H9 (cell line): ENCODE measurements at regions not wholly inside any gene's neighbourhood (a gene's known extent, or its start where the extent isn't known, plus 50 kb on each side); places are given as distances from the start of the nearest gene placed in this dataset.

Experiments
- DNase-seq: peaks from one replicate; pipeline ENCODE4 v3.0.0-alpha.2; 2017
- H2AFZ ChIP-seq: one replicate; pipeline ENCODE4 v1.6.1; 2013; ENCODE audit warnings: mild to moderate bottlenecking, low read length, control low read depth, moderate library complexity
- H2AK5ac ChIP-seq: 2 replicates; pipeline ENCODE4 v1.6.1; 2013; ENCODE audit warnings: low read length, control low read depth, mixed read lengths; ENCODE audit not compliant: insufficient read length
- H2BK120ac ChIP-seq: one replicate; pipeline ENCODE4 v1.6.1; 2013; ENCODE audit warnings: low read depth, mild to moderate bottlenecking, low read length, control low read depth, inconsistent platforms; ENCODE audit not compliant: poor library complexity, severe bottlenecking
- H2BK12ac ChIP-seq: 2 replicates; pipeline ENCODE4 v1.6.1; 2013; ENCODE audit warnings: low read length, control low read depth, mixed read lengths, low read depth; ENCODE audit not compliant: insufficient read length
- H2BK15ac ChIP-seq: 2 replicates; pipeline ENCODE4 v1.6.1; 2013; ENCODE audit warnings: low read depth, low read length, control low read depth
- H2BK20ac ChIP-seq: one replicate; pipeline ENCODE4 v1.6.1; 2013; ENCODE audit warnings: low read depth, mild to moderate bottlenecking, low read length, control low read depth, inconsistent platforms; ENCODE audit not compliant: poor library complexity, severe bottlenecking
- H2BK5ac ChIP-seq: 2 replicates; pipeline ENCODE4 v1.6.1; 2013; ENCODE audit warnings: low read length, control low read depth, mixed read lengths; ENCODE audit not compliant: insufficient read length
- H3K14ac ChIP-seq: 2 replicates; pipeline ENCODE4 v1.6.1; 2013; ENCODE audit warnings: low read length, control low read depth; ENCODE audit not compliant: insufficient read depth
- H3K18ac ChIP-seq: 2 replicates; pipeline ENCODE4 v1.6.1; 2013; ENCODE audit warnings: low read depth, mild to moderate bottlenecking, mixed read lengths, low read length, control low read depth; ENCODE audit not compliant: insufficient read length
- H3K23ac ChIP-seq: 2 replicates; pipeline ENCODE4 v1.6.1; 2013; ENCODE audit warnings: low read length, control low read depth, mixed read lengths, low read depth; ENCODE audit not compliant: insufficient read length
- H3K23me2 ChIP-seq: 2 replicates; pipeline ENCODE4 v1.6.1; 2013; ENCODE audit warnings: low read depth, mild to moderate bottlenecking, mixed read lengths, low read length, control low read depth; ENCODE audit not compliant: insufficient read length, poor library complexity, severe bottlenecking
- H3K27ac ChIP-seq: 2 replicates; pipeline ENCODE4 v1.5.1; 2013; ENCODE audit warnings: low read length, control low read depth, mixed read lengths, low read depth; ENCODE audit not compliant: insufficient read length
- H3K27me3 ChIP-seq: 2 replicates; pipeline ENCODE4 v1.6.1; 2013; ENCODE audit warnings: low read length, control low read depth, inconsistent platforms; ENCODE audit not compliant: insufficient read depth
- H3K4ac ChIP-seq: 2 replicates; pipeline ENCODE4 v1.6.1; 2013; ENCODE audit warnings: low read depth, mild to moderate bottlenecking, control low read depth, inconsistent platforms, low read length, moderate library complexity
- H3K4me1 ChIP-seq: 2 replicates; pipeline ENCODE4 v1.6.1; 2013; ENCODE audit warnings: low read length, control low read depth, inconsistent platforms; ENCODE audit not compliant: insufficient read depth
- H3K4me2 ChIP-seq: 2 replicates; pipeline ENCODE4 v1.6.1; 2013; ENCODE audit warnings: low read length, control low read depth, mixed read lengths; ENCODE audit not compliant: insufficient read length, insufficient read depth
- H3K56ac ChIP-seq: 2 replicates; pipeline ENCODE4 v1.6.1; 2013; ENCODE audit warnings: low read depth, mild to moderate bottlenecking, mixed read lengths, low read length, control low read depth; ENCODE audit not compliant: insufficient read length
- H3K79me1 ChIP-seq: 2 replicates; pipeline ENCODE4 v1.6.1; 2013; ENCODE audit warnings: low read depth, mild to moderate bottlenecking, moderate library complexity, low read length, control low read depth, inconsistent platforms; ENCODE audit not compliant: insufficient read depth, poor library complexity, severe bottlenecking
- H3K79me2 ChIP-seq: 2 replicates; pipeline ENCODE4 v1.6.1; 2013; ENCODE audit warnings: low read length, control low read depth, inconsistent platforms; ENCODE audit not compliant: insufficient read depth
- H3K9ac ChIP-seq: 2 replicates; pipeline ENCODE4 v1.6.1; 2013; ENCODE audit warnings: low read length, control low read depth, mixed read lengths; ENCODE audit not compliant: insufficient read length; ENCODE audit errors: extremely low read depth
- H3K9me3 ChIP-seq: one replicate; pipeline ENCODE4 v1.6.1; 2013; ENCODE audit warnings: low read depth, low read length, inconsistent platforms; ENCODE audit not compliant: control insufficient read depth
- H3T11ph ChIP-seq: one replicate; pipeline ENCODE4 v1.6.1; 2013; ENCODE audit warnings: mild to moderate bottlenecking, low read length, control low read depth, inconsistent platforms
- H4K20me1 ChIP-seq: one replicate; pipeline ENCODE4 v1.6.1; 2013; ENCODE audit not compliant: control insufficient read depth, insufficient read length, insufficient read depth
- H4K5ac ChIP-seq: 2 replicates; pipeline ENCODE4 v1.6.1; 2013; ENCODE audit warnings: low read depth, mild to moderate bottlenecking, mixed read lengths, low read length, control low read depth; ENCODE audit not compliant: insufficient read length
- H4K8ac ChIP-seq: replicated peaks from 2 replicates; pipeline ENCODE4 v1.6.1; 2013; ENCODE audit warnings: low read length, control low read depth, mixed read lengths, low read depth; ENCODE audit not compliant: insufficient read length
- H4K91ac ChIP-seq: 2 replicates; pipeline ENCODE4 v1.6.1; 2013; ENCODE audit warnings: low read depth, mild to moderate bottlenecking, moderate library complexity, mixed read lengths, low read length, control low read depth; ENCODE audit not compliant: insufficient read length
- H3K27ac Mint-ChIP-seq, 3 experiments: 2 replicates in 2 of 3; 3 replicates in 1 of 3; pipeline ENCODE4 v1.8.0; 2020 to 2021; ENCODE audit warnings: mixed read lengths in 3 of 3, mild to moderate bottlenecking in 1 of 3, moderate library complexity in 1 of 3
- H3K27me3 Mint-ChIP-seq: 2 replicates; pipeline ENCODE4 v1.8.0; 2021; ENCODE audit warnings: low read depth, mild to moderate bottlenecking, moderate library complexity, mixed read lengths
- H3K36me3 Mint-ChIP-seq, 3 experiments: 2 replicates in 2 of 3; 3 replicates in 1 of 3; pipeline ENCODE4 v1.8.0; 2020 to 2021; ENCODE audit warnings: low read depth in 3 of 3, mixed read lengths in 3 of 3; ENCODE audit not compliant: insufficient read depth in 1 of 3
- H3K4me1 Mint-ChIP-seq, 2 experiments: 2 replicates each; pipeline ENCODE4 v1.8.0; 2020; ENCODE audit warnings: mixed read lengths in 2 of 2
- H3K4me3 Mint-ChIP-seq, 2 experiments: 2 replicates in 1 of 2; 3 replicates in 1 of 2; pipeline ENCODE4 v1.8.0; 2020 to 2021; ENCODE audit warnings: mild to moderate bottlenecking in 2 of 2, mixed read lengths in 2 of 2, moderate library complexity in 1 of 2
- H3K9me3 Mint-ChIP-seq, 2 experiments: 2 replicates in 1 of 2; 3 replicates in 1 of 2; pipeline ENCODE4 v1.8.0; 2020; ENCODE audit warnings: mild to moderate bottlenecking in 2 of 2, mixed read lengths in 2 of 2, moderate library complexity in 1 of 2
- WGBS: extraction: QIAGEN DNeasy Blood & Tissue Kit; methylation state at CpG from one replicate; pipeline ENCODE4 v1.1.7; 2013; ENCODE audit warnings: missing lambda C conversion rate, low lambda C conversion rate, mixed read lengths; ENCODE audit not compliant: insufficient read length; ENCODE audit errors: extremely low coverage; 5-methylcytosine and 5-hydroxymethylcytosine counted together
- TF ChIP-seq, protein P1 (sequence below): fragments of 200-600 bp; sonication (generic); conservative IDR thresholded peaks from 3 replicates; pipeline ENCODE4 v1.8.0; 2021; ENCODE audit warnings: antibody characterized with exemption, mild to moderate bottlenecking

DNA sequence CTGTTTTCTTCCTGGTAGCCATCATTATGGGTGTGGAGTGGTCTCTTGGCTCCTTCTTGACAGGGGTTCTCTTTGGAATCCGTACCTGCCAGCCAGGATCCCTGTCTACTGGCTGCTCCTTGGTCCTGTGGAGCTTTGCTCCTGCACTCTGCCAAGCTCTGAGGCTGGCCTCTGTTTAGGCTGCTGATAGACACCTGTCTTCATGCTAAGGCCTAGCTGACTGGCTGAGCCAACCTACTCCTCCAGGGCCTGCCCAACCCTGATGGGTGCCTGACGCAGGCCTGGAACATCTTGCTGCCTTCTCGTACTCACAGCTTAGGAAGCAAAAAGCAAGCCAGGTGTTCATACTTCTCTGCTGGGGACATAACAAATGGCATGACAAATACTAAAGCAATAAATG is 333.6 kb upstream of the ZNF32 start:
- H2BK5ac ChIP-seq = no peak overlapping the region
- no peaks in the 10 kb centered on the region for H3K27me3 ChIP-seq
- no peaks in the 10 kb centered on the region for H3K4me1 ChIP-seq
- Mint-ChIP-seq H3K4me3 (no peak overlapping the region), H3K36me3 (peaks cover 0 to 4% (median 0%) of the 10 kb centered on the region in 3 experiments; a peak in 1 of 7 replicates), H3K9me3 (peaks cover 3 to 4% of the 10 kb centered on the region in 2 experiments; a peak in 2 of 5 replicates), H3K27ac (no peak overlapping the region), H3K27me3 (peaks cover 2% of the 10 kb centered on the region; the same call in 1 of the 2 replicates), H3K4me1 (peaks cover 0 to 3% of the 10 kb centered on the region in 2 experiments; a peak in 1 of 4 replicates)
- no peaks in the 10 kb centered on the region for H3K23me2 ChIP-seq
- WGBS = no CpG with 5 or more reads among the region's 3 CpGs
- H2BK15ac ChIP-seq = no peak overlapping the region
- no peak overlapping the region for H2BK20ac ChIP-seq
- no peaks in the 10 kb centered on the region for H3K79me1 ChIP-seq
- H3K79me2 ChIP-seq = no peaks in the 10 kb centered on the region
- no peak overlapping the region for H3K4me2 ChIP-seq
- no peak overlapping the region for H3K18ac ChIP-seq
- no peak overlapping the region for H2AK5ac ChIP-seq
- no peak overlapping the region for H3K56ac ChIP-seq
- no peak overlapping the region for H4K8ac ChIP-seq
- H3K9ac ChIP-seq = no peak overlapping the region
- no peaks in the 10 kb centered on the region for H3K9me3 ChIP-seq
- H4K5ac ChIP-seq = no peak overlapping the region
- no peak overlapping the region for H2BK12ac ChIP-seq
- H3K23ac ChIP-seq = no peak overlapping the region
- H4K91ac ChIP-seq = no peak overlapping the region
- no peak overlapping the region for H3K27ac ChIP-seq
- H2AFZ ChIP-seq = no peak overlapping the region
- H3K14ac ChIP-seq = no peak overlapping the region; the same call in 1 of the 2 replicates
- H3T11ph ChIP-seq = no peak overlapping the region
- no peak for DNase-seq
- H3K4ac ChIP-seq = no peak overlapping the region
- TF ChIP-seq, protein P1, sequence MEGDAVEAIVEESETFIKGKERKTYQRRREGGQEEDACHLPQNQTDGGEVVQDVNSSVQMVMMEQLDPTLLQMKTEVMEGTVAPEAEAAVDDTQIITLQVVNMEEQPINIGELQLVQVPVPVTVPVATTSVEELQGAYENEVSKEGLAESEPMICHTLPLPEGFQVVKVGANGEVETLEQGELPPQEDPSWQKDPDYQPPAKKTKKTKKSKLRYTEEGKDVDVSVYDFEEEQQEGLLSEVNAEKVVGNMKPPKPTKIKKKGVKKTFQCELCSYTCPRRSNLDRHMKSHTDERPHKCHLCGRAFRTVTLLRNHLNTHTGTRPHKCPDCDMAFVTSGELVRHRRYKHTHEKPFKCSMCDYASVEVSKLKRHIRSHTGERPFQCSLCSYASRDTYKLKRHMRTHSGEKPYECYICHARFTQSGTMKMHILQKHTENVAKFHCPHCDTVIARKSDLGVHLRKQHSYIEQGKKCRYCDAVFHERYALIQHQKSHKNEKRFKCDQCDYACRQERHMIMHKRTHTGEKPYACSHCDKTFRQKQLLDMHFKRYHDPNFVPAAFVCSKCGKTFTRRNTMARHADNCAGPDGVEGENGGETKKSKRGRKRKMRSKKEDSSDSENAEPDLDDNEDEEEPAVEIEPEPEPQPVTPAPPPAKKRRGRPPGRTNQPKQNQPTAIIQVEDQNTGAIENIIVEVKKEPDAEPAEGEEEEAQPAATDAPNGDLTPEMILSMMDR = no peak
- no peaks in the 10 kb centered on the region for H4K20me1 ChIP-seq
- no peak overlapping the region for H2BK120ac ChIP-seq
